Activated naive CD4-positive, alpha-beta T cell treated with anti-CD3 and anti-CD28 coated beads for 36 hours (primary cell): ENCODE measurements at regions not wholly inside any gene's neighbourhood (a gene's known extent, or its start where the extent isn't known, plus 50 kb on each side); places are given as distances from the start of the nearest gene placed in this dataset.

Source experiments
- CTCF ChIA-PET: fragments of 350-600 bp; sonication (Branson Sonifier 250); formaldehyde crosslinking; loops from one replicate; lab custom pipeline; 2021; ENCODE audit warnings: antibody characterized with exemption; lab: Charles Lee
- DNase-seq: peaks from one replicate; pipeline ENCODE4 v3.0.0-alpha.2; 2020
- H3K27ac Mint-ChIP-seq: one replicate; pipeline ENCODE4 v1.8.0; 2021; ENCODE audit warnings: mild to moderate bottlenecking, mixed read lengths
- H3K27me3 Mint-ChIP-seq: one replicate; pipeline ENCODE4 v1.8.0; 2021; ENCODE audit warnings: low read depth, mixed read lengths
- H3K36me3 Mint-ChIP-seq: one replicate; pipeline ENCODE4 v1.8.0; 2021; ENCODE audit warnings: low read depth, mixed read lengths
- H3K4me1 Mint-ChIP-seq: one replicate; pipeline ENCODE4 v1.8.0; 2021; ENCODE audit warnings: low read depth, mixed read lengths
- H3K4me3 Mint-ChIP-seq: one replicate; pipeline ENCODE4 v1.8.0; 2021; ENCODE audit warnings: mild to moderate bottlenecking, moderate library complexity, mixed read lengths
- H3K9me3 Mint-ChIP-seq: one replicate; pipeline ENCODE4 v1.8.0; 2021; ENCODE audit warnings: mixed read lengths
- intact Hi-C: fragments of 100-400 bp; cut with micrococcal nuclease; formaldehyde crosslinking; loops from one replicate; pipeline ENCODE4 v1.15.1; 2023

- Mint-ChIP-seq H3K4me3 (no peak overlapping the region), H3K27me3 (peaks cover 63% of the 10 kb centered on the region), H3K4me1 (peaks cover 6% of the 10 kb centered on the region), H3K9me3 (no peaks in the 10 kb centered on the region), H3K27ac (no peak overlapping the region), H3K36me3 (no peaks in the 10 kb centered on the region)
- CTCF ChIA-PET, result no interaction called here
- DNase-seq, result no peak
- intact Hi-C loops, result no loop called here
These were observed 125.5 kb downstream of the GPX5 start for GRCh38 chr6:28651161-28651560.

- H3K9me3 Mint-ChIP-seq, result no peaks in the 10 kb centered on the region
- DNase-seq, result no peak
- no peaks in the 10 kb centered on the region for H3K36me3 Mint-ChIP-seq
- H3K4me3 Mint-ChIP-seq, result no peak overlapping the region
- H3K4me1 Mint-ChIP-seq, result peaks cover 17% of the 10 kb centered on the region
- H3K27me3 Mint-ChIP-seq, result peaks cover 67% of the 10 kb centered on the region
- H3K27ac Mint-ChIP-seq, result no peak overlapping the region
- CTCF ChIA-PET, result interaction anchor here (0.6 kb wide), 3 partner anchors 24 to 313 kb away, joined by 3 read pairs; no protein-coding TSS in a partner anchor
- intact Hi-C loops, result no loop called here
These were observed 128.2 kb downstream of the GPX5 start for GRCh38 chr6:28653876-28654275.

GRCh38 chr6:28655164-28655563 lies 129.5 kb downstream of the GPX5 start:
- H3K4me1 Mint-ChIP-seq, result peaks cover 18% of the 10 kb centered on the region
- no peak overlapping the region for H3K27ac Mint-ChIP-seq
- intact Hi-C loops, result no loop called here
- no peak for DNase-seq
- H3K27me3 Mint-ChIP-seq, result peaks cover 72% of the 10 kb centered on the region
- no peak overlapping the region for H3K4me3 Mint-ChIP-seq
- CTCF ChIA-PET, result no interaction called here
- H3K36me3 Mint-ChIP-seq, result no peaks in the 10 kb centered on the region
- H3K9me3 Mint-ChIP-seq, result no peaks in the 10 kb centered on the region

- CTCF ChIA-PET, result no interaction called here
- Mint-ChIP-seq H3K27me3 (peaks cover 67% of the 10 kb centered on the region), H3K36me3 (no peaks in the 10 kb centered on the region), H3K4me3 (no peak overlapping the region), H3K4me1 (peaks cover 18% of the 10 kb centered on the region), H3K9me3 (no peaks in the 10 kb centered on the region), H3K27ac (no peak overlapping the region)
- no peak for DNase-seq
- intact Hi-C loops, result no loop called here
These were observed 131.0 kb downstream of the GPX5 start for GRCh38 chr6:28656715-28657114.

GRCh38 chr6:28657381-28657768 lies 131.7 kb downstream of the GPX5 start:
- Mint-ChIP-seq H3K27ac (no peak overlapping the region), H3K36me3 (no peaks in the 10 kb centered on the region), H3K4me3 (peak overlapping the region; percentile 73), H3K9me3 (no peaks in the 10 kb centered on the region), H3K4me1 (peaks cover 18% of the 10 kb centered on the region), H3K27me3 (peaks cover 61% of the 10 kb centered on the region)
- intact Hi-C loops, result no loop called here
- CTCF ChIA-PET, result interaction anchor here (0.7 kb wide), 1 partner anchor 27 kb away, joined by 3 read pairs; no protein-coding TSS in a partner anchor
- no peak for DNase-seq

GRCh38 chr6:28657769-28658465 lies 132.2 kb downstream of the GPX5 start:
- Mint-ChIP-seq H3K4me3 (peak overlapping the region; percentile 73), H3K4me1 (peaks cover 18% of the 10 kb centered on the region), H3K36me3 (no peaks in the 10 kb centered on the region), H3K27ac (peak overlapping the region; percentile 64), H3K27me3 (peaks cover 63% of the 10 kb centered on the region), H3K9me3 (no peaks in the 10 kb centered on the region)
- CTCF ChIA-PET, result interaction anchor here (0.6 to 0.7 kb wide), 2 partner anchors 27 to 358 kb away, joined by 3 read pairs; no protein-coding TSS in a partner anchor
- peak; percentile 74 for DNase-seq
- intact Hi-C loops, result loop anchor here (1.0 to 2.0 kb wide), 3 partner anchors 10 to 577 kb away; partner anchors contain the start of gene ZNF165

- intact Hi-C loops, result loop anchor here (1.0 to 2.0 kb wide), 3 partner anchors 10 to 578 kb away; partner anchors contain the start of gene ZNF165
- H3K4me3 Mint-ChIP-seq, result peak overlapping the region; percentile 73
- CTCF ChIA-PET, result interaction anchor here (0.6 kb wide), 1 partner anchor 357 kb away, joined by 3 read pairs; no protein-coding TSS in a partner anchor
- peaks cover 65% of the 10 kb centered on the region for H3K27me3 Mint-ChIP-seq
- peak overlapping the region; percentile 64 for H3K27ac Mint-ChIP-seq
- DNase-seq, result no peak
- H3K36me3 Mint-ChIP-seq, result no peaks in the 10 kb centered on the region
- H3K4me1 Mint-ChIP-seq, result peaks cover 18% of the 10 kb centered on the region
- H3K9me3 Mint-ChIP-seq, result no peaks in the 10 kb centered on the region
These were observed 133.0 kb downstream of the GPX5 start for GRCh38 chr6:28658475-28659249.

- no peaks in the 10 kb centered on the region for H3K9me3 Mint-ChIP-seq
- intact Hi-C loops, result loop anchor here (2.0 kb wide), 1 partner anchor 578 kb away; the partner anchor contains the start of gene ZNF165
- CTCF ChIA-PET, result no interaction called here
- DNase-seq, result no peak
- H3K27ac Mint-ChIP-seq, result no peak overlapping the region
- H3K36me3 Mint-ChIP-seq, result no peaks in the 10 kb centered on the region
- no peak overlapping the region for H3K4me3 Mint-ChIP-seq
- H3K27me3 Mint-ChIP-seq, result peaks cover 62% of the 10 kb centered on the region
- H3K4me1 Mint-ChIP-seq, result peaks cover 18% of the 10 kb centered on the region
These were observed 133.5 kb downstream of the GPX5 start for GRCh38 chr6:28659250-28659566.

- Mint-ChIP-seq H3K27ac (no peak overlapping the region), H3K27me3 (peaks cover 58% of the 10 kb centered on the region), H3K9me3 (no peaks in the 10 kb centered on the region), H3K36me3 (no peaks in the 10 kb centered on the region), H3K4me1 (peaks cover 18% of the 10 kb centered on the region), H3K4me3 (no peak overlapping the region)
- intact Hi-C loops, result no loop called here
- DNase-seq, result no peak
- CTCF ChIA-PET, result no interaction called here
These were observed 135.5 kb downstream of the GPX5 start for GRCh38 chr6:28661097-28661713.

GRCh38 chr6:28664870-28665396 lies 139.3 kb downstream of the GPX5 start:
- Mint-ChIP-seq H3K9me3 (no peaks in the 10 kb centered on the region), H3K4me3 (no peak overlapping the region), H3K4me1 (no peaks in the 10 kb centered on the region), H3K36me3 (no peaks in the 10 kb centered on the region), H3K27ac (no peak overlapping the region), H3K27me3 (peaks cover 34% of the 10 kb centered on the region)
- intact Hi-C loops, result no loop called here
- no peak for DNase-seq
- CTCF ChIA-PET, result interaction anchor here (0.5 kb wide), 1 partner anchor 216 kb away, joined by 3 read pairs; no protein-coding TSS in a partner anchor

- DNase-seq, result no peak
- H3K36me3 Mint-ChIP-seq, result peaks cover 2% of the 10 kb centered on the region
- intact Hi-C loops, result no loop called here
- H3K4me3 Mint-ChIP-seq, result peak overlapping the region; percentile 83
- CTCF ChIA-PET, result no interaction called here
- no peaks in the 10 kb centered on the region for H3K9me3 Mint-ChIP-seq
- H3K4me1 Mint-ChIP-seq, result peaks cover 6% of the 10 kb centered on the region
- no peak overlapping the region for H3K27ac Mint-ChIP-seq
- H3K27me3 Mint-ChIP-seq, result peaks cover 63% of the 10 kb centered on the region
These were observed 147.7 kb downstream of the GPX5 start for GRCh38 chr6:28673417-28673786.
